GM19395 (cell line): ENCODE measurements at regions not wholly inside any gene's neighbourhood (a gene's known extent, or its start where the extent isn't known, plus 50 kb on each side); places are given as distances from the start of the nearest gene placed in this dataset.
"Not testable (repeated sequence)": the region's sequence is repeated elsewhere in the genome, so short reads cannot be mapped to it uniquely, and the experiment has no call there.

Source experiments
- ATAC-seq: cut with Tn5 transposase; IDR thresholded peaks from one replicate; pipeline ENCODE4 v1.9.1; 2021; ENCODE audit warnings: mild to moderate bottlenecking, moderate library complexity; ENCODE audit not compliant: unreplicated experiment

- no peak for ATAC-seq
Measured at GRCh38 chr6:98014442-98015201, 731.6 kb upstream of the MMS22L start.

- no peak for ATAC-seq
Measured at GRCh38 chr6:98016565-98016964, 733.5 kb upstream of the MMS22L start.

GRCh38 chr6:98020222-98020621 lies 737.2 kb upstream of the MMS22L start:
- no peak for ATAC-seq

GRCh38 chr6:98024359-98024758 lies 741.3 kb upstream of the MMS22L start:
- no peak for ATAC-seq

- ATAC-seq = no peak
Measured at GRCh38 chr6:98027898-98028297, 744.9 kb upstream of the MMS22L start.

- ATAC-seq = no peak
Measured at GRCh38 chr6:98033617-98034016, 750.6 kb upstream of the MMS22L start.

- no peak for ATAC-seq
Measured at GRCh38 chr6:98036344-98036923, 753.4 kb upstream of the MMS22L start.

- no peak for ATAC-seq
Measured at GRCh38 chr6:98037571-98037970, 754.6 kb upstream of the MMS22L start.

GRCh38 chr6:98039443-98039842 lies 756.4 kb upstream of the MMS22L start:
- no peak for ATAC-seq

- no peak for ATAC-seq
Measured at GRCh38 chr6:98039904-98040607, 757.0 kb upstream of the MMS22L start.

GRCh38 chr6:98041056-98041455 lies 758.0 kb upstream of the MMS22L start:
- no peak for ATAC-seq

- ATAC-seq = no peak
Measured at GRCh38 chr6:98041921-98042320, 758.9 kb upstream of the MMS22L start.

GRCh38 chr6:98044151-98044561 lies 761.1 kb upstream of the MMS22L start:
- no peak for ATAC-seq

GRCh38 chr6:98044791-98045470 lies 761.9 kb upstream of the MMS22L start:
- no peak for ATAC-seq

- no peak for ATAC-seq
Measured at GRCh38 chr6:98047164-98047563, 764.1 kb upstream of the MMS22L start.

- ATAC-seq = no peak
Measured at GRCh38 chr6:98047871-98048270, 764.9 kb upstream of the MMS22L start.

GRCh38 chr6:98054453-98054852 lies 771.4 kb upstream of the MMS22L start:
- ATAC-seq = peak; percentile 83

- ATAC-seq = no peak
Measured at GRCh38 chr6:98056955-98057354, 773.9 kb upstream of the MMS22L start.

GRCh38 chr6:98067375-98067774 lies 767.0 kb upstream of the POU3F2 start:
- no peak for ATAC-seq

GRCh38 chr6:98088537-98088936 lies 745.8 kb upstream of the POU3F2 start:
- not testable (repeated sequence) for ATAC-seq

- ATAC-seq = no peak
Measured at GRCh38 chr6:98092331-98092730, 742.0 kb upstream of the POU3F2 start.
